ENCODE measurements at regions not wholly inside any gene's neighbourhood (a gene's known extent, or its start where the extent isn't known, plus 50 kb on each side); places are given as distances from the start of the nearest gene placed in this dataset.

DNA sequence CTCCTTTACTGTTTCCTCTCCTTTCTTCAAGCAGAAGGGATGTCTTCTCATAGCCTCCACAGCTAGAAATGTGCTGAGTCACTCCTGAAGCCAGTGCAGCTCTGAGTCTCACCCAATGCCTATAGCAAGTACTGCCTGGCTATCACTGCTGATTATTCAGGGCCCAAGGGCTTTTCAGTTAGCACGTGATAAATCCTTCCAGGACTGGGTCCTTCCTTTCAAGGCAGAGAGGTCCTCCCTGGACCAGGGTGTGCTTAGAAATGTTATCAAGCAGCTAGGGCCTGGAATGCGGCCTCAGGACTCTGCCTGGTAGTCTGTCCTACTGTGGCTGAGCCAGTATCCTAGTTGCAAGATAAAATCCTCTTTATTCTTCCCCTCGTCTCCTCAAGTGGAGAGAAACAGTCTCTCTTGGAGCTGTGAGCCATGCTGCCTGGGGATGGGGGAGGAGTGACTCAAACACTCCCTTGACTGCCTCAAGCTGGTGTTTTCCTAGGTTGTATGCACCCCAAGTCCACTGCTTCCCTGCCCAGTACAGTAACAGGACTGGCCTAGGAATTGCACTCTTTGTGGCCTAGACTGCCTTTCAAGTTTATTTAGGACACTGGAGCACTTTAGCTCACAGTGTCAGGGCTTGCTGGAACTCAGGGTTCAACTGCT is 198.7 kb upstream of the SERP2 start:
- no peak for DNase-seq (ENCODE audit: low read depth in 2 of 2)

- no peak for DNase-seq (ENCODE audit: low read depth in 2 of 2)
Observed at GRCh38 chr13:44176173-44176572, 197.5 kb upstream of the SERP2 start.

DNA sequence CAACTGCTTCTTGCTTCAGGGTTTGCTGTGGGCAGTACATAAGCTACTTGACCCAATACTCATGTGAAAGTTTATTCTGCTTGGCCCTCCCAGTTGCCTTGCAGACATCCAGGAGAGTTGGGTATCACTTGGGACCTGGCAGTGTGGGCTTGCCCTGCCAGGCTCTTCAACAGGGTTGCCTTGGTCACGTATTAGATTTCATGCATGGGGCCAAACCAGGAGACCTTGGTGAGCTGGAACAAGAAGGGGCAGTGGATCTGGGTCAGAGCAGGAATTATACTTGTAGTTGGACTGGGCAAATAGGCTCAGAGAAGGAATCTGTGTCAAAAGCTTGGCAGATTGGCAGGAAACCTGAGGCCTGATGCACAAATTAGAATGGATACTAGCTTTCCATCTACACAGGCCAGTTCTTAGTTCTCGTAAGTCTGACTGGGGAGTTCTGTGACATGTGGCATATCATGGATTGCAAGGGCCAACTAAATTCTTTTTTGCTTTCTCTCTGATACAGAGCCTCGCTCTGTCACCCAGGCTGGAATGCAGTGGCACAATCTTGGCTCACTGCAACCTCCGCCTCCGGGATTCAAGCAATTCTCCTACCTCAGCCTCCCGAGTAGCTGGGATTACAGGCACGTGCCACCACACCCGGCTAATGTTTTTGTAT is 192.6 kb upstream of the SERP2 start:
- no peak for DNase-seq (ENCODE audit: low read depth in 2 of 2)

- no peak for DNase-seq (ENCODE audit: low read depth in 2 of 2)
Observed at GRCh38 chr13:44181931-44182330, 191.7 kb upstream of the SERP2 start.

DNA sequence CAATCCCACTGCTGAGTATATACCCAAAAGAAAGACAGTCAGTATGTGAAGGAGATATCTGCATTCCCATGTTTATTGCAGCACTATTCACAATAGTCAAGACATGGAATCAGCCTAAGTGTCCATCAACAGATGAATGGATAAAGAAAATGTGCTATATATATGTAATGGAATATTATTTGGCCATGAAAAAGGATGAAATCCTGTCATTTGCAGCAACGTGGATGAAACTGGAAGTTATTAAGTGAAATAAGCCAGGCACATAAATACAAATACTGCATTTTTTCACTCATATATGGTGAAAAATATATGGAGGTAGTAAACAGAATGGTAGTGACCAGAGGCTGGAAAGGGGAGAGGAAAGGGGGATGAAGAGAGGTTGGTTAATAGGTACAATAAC is 188.9 kb upstream of the SERP2 start:
- DNase-seq (ENCODE audit: low read depth in 2 of 2): no peak

GRCh38 chr13:44188257-44188656 is 185.4 kb upstream of the SERP2 start:
- DNase-seq (ENCODE audit: low read depth in 2 of 2): no peak

DNA sequence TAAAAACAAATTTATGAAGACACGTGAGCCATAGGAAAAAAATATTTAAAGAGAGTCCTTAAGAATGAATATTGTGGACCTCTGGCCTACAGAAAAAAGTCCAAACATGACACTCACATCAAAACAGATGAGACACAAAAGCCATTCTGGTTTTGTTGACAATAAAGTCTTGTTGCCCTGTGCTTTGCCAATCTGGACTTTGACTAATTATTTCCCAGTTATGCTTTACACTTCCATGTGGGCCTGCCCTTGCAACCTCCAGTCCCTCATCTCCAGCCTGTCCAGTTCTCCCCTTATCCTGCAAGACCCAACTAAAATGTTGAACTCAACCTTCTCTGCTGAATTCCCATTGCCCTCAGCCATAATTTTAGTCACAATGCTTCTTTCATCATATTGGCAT is 184.5 kb upstream of the SERP2 start:
- DNase-seq (ENCODE audit: low read depth in 2 of 2): no peak

GRCh38 chr13:44191103-44191502 is 182.5 kb upstream of the SERP2 start:
- no peak for DNase-seq (ENCODE audit: low read depth in 2 of 2)

DNA sequence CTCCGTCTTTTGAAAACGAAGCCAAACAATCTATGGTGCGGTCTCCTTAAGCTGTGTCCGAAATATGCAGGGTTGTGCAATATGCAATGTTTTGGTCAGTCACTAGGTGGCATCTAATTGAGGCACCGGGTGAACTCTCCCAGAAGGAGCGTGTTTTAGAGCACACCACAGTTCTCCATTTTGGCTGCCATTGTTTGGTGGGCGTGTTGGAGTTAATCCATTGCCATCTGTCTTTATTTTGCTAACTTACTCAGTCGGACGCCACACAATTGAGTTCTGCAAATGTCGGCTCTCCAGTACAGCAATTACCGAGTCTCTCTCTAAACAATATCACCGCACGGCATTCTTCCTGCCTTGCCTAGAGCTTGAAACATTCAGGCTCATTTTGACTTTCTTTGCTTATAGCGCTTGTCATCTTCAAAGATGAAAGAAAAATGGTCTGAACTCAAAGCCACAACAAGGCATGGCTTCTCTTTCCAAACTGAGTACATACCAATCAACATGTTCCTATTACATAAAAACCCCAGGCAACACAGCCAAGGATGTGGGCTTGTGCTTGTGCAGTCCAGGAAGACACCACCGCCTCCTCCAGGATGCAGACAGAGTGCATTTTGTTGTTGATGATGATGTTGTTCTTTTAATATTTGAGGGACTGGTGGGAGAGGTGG is 182.0 kb upstream of the SERP2 start:
- DNase-seq (ENCODE audit: low read depth in 2 of 2): peak in 1 of 2 donors; percentile 32

DNA sequence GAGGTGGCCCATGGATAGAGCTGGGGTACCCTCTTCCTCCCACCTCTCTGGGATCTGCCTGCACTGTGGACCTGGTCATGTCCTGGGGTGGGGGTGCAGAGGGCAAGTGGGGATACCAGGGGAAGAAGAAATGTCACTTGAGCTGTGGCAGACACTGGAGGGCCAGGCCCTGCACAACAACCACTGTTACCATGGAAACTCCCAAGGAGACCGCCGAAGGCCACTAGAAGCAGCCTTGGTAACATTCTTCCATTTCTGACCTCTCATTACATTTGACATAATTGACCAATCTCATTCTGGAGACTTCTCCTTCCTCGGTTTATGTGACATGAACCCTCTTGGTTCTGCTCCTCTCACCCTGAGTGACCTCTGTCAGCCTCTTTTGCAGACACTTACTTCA is 179.9 kb upstream of the SERP2 start:
- no peak for DNase-seq (ENCODE audit: low read depth in 2 of 2)

GRCh38 chr13:44195245-44195644 is 178.4 kb upstream of the SERP2 start:
- no peak for DNase-seq (ENCODE audit: low read depth in 2 of 2)

- DNase-seq (ENCODE audit: low read depth in 2 of 2): no peak
Observed at GRCh38 chr13:44196196-44196751, 177.3 kb upstream of the SERP2 start.

DNA sequence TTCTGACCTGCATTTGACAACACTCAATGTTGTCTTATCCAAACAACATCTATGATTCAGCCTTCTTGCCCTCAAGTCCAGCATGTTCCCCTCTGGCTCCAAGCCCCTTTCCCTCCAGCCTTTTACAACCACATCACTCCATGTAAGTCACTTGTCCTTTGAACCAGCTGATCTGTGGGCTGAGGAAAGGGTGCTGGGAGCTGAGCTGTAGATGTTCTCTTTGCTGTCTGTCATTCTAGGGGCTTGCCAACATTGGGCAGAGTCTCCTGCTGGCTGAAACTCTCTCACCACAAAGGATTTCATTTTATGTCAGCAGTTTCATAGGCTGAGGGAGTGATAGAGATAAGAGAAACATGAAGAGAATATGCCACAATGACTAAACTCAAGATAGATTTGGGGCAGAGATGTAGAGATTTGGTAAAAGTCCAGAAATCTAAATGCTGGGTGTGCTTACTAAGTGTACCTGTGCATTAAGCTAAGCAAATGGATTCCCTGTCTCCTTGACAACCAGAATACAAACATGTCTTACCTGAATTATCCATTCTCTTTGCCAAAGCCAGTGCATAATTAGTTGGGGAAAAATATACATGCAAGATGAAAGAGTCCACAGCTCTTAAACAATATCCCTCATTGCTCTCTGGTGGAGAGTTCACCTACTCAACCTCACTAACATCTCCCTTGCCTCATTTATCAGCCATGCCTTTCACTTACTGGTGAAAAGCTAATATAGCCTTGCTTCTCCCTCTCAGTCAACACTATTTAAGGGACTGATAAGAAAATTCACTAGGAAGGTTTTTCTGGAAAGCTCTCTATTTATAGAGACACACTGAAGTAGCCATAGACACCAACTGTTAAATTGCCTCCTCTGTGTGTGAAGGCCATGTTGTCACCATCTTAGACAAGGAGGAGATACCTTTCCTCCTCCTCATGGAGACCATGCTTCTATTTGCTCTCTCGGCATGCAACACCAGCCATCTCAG is 175.5 kb upstream of the SERP2 start:
- DNase-seq (ENCODE audit: low read depth in 2 of 2): no peak

DNA sequence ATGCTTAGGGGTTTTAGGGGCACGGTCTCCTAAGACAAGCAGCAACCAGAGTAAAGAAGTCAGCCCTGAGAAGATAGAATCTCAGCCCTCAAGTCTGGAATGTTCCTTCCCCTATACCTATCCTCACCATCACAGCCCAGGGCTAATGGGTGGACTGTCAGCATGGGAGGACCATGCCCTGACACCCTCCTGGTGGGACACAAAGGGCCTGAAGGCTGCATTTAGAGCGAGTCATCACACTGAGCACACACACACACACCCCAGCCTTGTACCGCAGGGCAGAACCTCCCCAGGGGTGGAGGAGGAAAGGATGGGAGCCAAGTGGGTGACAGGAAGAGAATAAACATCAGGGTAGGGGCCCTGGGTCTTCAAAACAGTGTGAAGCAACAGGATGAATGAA is 174.8 kb upstream of the SERP2 start:
- no peak for DNase-seq (ENCODE audit: low read depth in 2 of 2)

- DNase-seq (ENCODE audit: low read depth in 2 of 2): no peak
Observed at GRCh38 chr13:44199627-44200207, 173.9 kb upstream of the SERP2 start.

GRCh38 chr13:44206434-44206833 is 167.2 kb upstream of the SERP2 start:
- DNase-seq (ENCODE audit: low read depth in 2 of 2): no peak

DNA sequence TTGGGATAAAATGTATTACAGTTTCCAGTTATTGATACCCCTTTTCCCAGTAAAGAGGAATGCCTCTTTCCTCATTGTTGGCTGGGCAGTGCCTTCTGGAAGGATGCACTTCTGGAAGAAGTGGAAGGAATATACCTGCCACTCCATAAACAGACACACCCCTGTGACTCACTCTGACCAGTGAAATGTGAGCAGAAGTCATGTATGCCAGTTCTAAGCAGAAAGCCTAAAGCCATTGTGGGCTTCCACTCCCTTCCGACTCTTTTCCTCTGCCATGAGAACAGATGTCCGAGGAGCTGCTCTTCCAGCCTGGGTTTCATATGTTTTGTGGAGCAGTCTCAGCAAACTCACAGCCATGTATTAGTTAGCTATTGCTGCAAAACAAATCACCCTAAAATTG is 166.1 kb upstream of the SERP2 start:
- DNase-seq (ENCODE audit: low read depth in 2 of 2): no peak

GRCh38 chr13:44210525-44210924 is 163.1 kb upstream of the SERP2 start:
- no peak for DNase-seq (ENCODE audit: low read depth in 2 of 2)

DNA sequence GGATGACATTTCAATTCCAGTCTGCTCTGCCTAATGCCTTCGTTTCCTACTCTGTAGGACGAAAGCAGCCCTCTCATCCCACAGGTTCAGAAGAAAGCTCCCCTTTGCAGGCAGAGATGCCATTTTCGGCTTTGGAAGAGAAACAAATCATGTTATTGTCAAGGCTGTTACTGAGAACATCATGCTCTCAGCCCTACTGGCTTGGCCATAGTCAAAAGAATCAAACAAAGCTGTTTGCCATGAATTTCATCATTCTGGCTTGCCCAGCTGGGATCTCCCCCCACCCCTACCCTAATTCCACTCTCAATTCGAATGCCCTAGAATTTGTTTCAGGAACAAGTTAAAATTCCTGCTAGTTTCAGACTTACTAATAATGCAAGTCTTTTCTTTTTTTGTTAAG is 162.3 kb upstream of the SERP2 start:
- DNase-seq (ENCODE audit: low read depth in 2 of 2): no peak

DNA sequence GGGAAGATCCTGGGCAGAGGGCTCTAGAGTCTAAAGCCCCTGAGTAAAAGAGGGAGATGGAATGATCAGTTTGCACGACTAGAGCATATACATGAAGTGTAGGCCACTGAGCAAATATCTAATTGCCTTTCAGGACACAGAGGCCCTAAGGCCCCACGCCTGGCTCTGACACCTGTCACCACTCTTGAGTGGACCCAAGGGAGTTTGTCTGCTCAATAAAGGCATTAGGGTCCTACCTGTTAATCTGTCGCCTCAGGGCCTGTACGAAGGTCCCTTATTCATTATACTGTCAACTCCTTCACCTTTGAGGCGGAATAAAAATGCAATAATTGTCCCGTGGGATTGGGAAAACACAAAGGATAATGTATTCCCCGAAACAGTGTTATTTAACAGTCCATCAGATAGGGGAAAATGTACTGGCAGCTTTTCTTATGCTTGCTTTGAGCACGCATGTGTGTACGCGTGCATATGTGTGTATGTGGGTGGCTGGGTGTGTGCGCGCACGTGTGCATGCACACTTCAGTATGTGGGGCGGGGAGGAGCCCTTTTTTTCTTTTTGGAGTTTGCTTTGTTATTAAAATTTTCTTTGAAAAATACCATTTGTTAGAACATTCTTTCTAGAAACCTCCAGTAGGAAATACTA is 161.8 kb upstream of the SERP2 start:
- no peak for DNase-seq (ENCODE audit: low read depth in 2 of 2)

Data from activated CD4-positive, alpha-beta T cell treated with anti-CD3 and anti-CD28 coated beads for 24 hours (primary cell).